Brain microvascular endothelial cell (primary cell): ENCODE measurements at regions not wholly inside any gene's neighbourhood (a gene's known extent, or its start where the extent isn't known, plus 50 kb on each side); places are given as distances from the start of the nearest gene placed in this dataset.

Experiments used
- DNase-seq: peaks from one replicate; pipeline ENCODE4 v3.0.0-alpha.2; 2020
- H3K27ac ChIP-seq: fragments of 250-450 bp; sonication (Bioruptor Pico); 2 replicates; pipeline ENCODE4 v1.5.1; 2020; ENCODE audit warnings: mild to moderate bottlenecking, moderate library complexity
- H3K27me3 ChIP-seq: fragments of 250-450 bp; sonication (Bioruptor Pico); replicated peaks from 2 replicates; pipeline ENCODE4 v1.5.1; 2020; ENCODE audit warnings: mild to moderate bottlenecking
- H3K36me3 ChIP-seq: fragments of 250-450 bp; sonication (Bioruptor Pico); replicated peaks from 2 replicates; pipeline ENCODE4 v1.5.1; 2020; ENCODE audit warnings: mild to moderate bottlenecking
- H3K4me3 ChIP-seq: 2 replicates; pipeline ENCODE4 v1.5.1; 2011; ENCODE audit warnings: low read depth, mild to moderate bottlenecking, control low read depth, low read length, moderate library complexity
- in situ Hi-C: cut with HindIII; loops from 2 replicates; pipeline ENCODE4 v1.10.0; 2017; ENCODE audit warnings: low sequenced_read_pairs, low pct_ligation_motif_present
- TF ChIP-seq, protein P1 (sequence below): IDR thresholded peaks from 2 replicates; pipeline ENCODE4 v1.5.1; 2011; ENCODE audit warnings: low read depth, mild to moderate bottlenecking, moderate library complexity, low read length, control low read depth, inconsistent platforms; ENCODE audit errors: missing control alignments

DNA sequence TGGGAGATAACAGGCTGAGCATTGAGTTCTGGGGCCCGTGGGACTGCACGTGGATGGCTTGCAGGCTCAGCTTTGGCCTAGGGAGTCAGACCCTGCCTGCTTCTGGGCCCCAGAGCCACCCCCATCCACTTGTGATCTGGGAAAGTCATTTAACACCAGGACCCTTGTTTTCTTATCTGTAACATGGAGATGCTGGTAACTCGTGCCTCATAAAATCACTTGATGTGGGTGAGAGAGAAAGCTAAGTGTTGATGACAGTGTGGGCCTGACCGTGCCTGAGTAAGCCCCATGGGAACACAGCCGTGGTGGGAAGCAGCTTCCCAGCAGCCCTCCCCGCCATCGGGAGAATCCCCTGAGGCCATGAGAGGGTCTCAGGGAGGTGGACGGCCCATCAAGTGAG lies 378.1 kb downstream of the GABRB3 start:
- no peaks in the 10 kb centered on the region for H3K27me3 ChIP-seq
- in situ Hi-C loops: no loop called here
- TF ChIP-seq, protein P1, sequence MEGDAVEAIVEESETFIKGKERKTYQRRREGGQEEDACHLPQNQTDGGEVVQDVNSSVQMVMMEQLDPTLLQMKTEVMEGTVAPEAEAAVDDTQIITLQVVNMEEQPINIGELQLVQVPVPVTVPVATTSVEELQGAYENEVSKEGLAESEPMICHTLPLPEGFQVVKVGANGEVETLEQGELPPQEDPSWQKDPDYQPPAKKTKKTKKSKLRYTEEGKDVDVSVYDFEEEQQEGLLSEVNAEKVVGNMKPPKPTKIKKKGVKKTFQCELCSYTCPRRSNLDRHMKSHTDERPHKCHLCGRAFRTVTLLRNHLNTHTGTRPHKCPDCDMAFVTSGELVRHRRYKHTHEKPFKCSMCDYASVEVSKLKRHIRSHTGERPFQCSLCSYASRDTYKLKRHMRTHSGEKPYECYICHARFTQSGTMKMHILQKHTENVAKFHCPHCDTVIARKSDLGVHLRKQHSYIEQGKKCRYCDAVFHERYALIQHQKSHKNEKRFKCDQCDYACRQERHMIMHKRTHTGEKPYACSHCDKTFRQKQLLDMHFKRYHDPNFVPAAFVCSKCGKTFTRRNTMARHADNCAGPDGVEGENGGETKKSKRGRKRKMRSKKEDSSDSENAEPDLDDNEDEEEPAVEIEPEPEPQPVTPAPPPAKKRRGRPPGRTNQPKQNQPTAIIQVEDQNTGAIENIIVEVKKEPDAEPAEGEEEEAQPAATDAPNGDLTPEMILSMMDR: no peak
- H3K27ac ChIP-seq: no peak overlapping the region
- H3K36me3 ChIP-seq: no peaks in the 10 kb centered on the region
- H3K4me3 ChIP-seq: no peak overlapping the region
- no peak for DNase-seq

DNA sequence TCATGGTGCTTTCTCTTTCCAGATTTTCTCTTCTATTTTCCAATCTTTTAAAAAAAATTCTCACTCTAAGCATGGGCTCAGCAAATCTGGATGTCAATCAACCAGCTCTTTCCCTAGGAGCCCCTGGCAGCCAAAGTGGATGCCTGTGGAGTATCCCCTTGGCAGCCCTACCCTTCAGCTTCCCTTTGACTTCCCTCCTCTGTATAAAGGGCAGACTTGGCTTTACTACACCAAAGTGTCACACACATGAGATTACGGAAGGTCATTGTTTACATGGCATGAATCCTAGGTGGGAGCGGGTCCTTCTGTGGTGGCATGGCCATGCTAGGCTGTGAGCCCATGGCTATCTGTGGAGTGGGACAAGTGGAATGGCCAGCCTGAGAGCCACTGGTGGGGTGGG lies 379.9 kb downstream of the GABRB3 start:
- no peaks in the 10 kb centered on the region for H3K27me3 ChIP-seq
- no peak overlapping the region for H3K27ac ChIP-seq
- in situ Hi-C loops: no loop called here
- no peak overlapping the region for H3K4me3 ChIP-seq
- TF ChIP-seq, protein P1: no peak
- H3K36me3 ChIP-seq: no peaks in the 10 kb centered on the region
- no peak for DNase-seq

DNA sequence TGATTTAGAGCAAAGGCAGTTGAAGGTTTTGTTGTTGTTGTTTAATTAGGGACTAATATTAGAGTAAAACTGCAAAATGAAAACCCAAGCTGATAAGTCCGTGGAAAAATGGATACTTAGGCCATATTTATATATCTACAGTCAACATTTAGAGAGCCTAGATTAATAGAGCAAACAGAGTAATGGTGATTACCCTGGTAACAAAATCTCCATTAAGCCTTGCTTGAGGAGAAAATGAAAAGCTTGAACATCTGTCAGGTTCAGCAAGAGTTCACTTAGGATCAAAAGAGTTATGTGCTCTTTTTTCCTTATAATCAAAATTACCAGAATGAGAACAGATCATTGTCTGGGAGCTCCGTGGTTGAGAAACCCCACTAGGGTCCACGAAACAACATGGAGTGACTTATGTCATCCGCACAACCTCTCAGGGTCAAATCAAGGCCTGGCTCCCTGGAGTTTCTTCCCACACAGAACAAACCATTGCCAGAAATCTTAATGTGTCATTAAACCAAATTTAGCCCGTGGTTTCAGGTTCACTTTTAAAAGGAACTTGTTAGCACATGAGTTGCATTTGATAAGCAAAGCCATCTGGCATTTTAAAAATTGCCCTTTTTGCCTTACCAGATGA lies 381.2 kb downstream of the GABRB3 start:
- Histone ChIP-seq H3K4me3 (no peak overlapping the region), H3K27ac (no peak overlapping the region), H3K27me3 (no peaks in the 10 kb centered on the region), H3K36me3 (no peaks in the 10 kb centered on the region)
- in situ Hi-C loops: no loop called here
- TF ChIP-seq, protein P1: no peak
- DNase-seq: no peak

- no peak overlapping the region for H3K4me3 ChIP-seq
- no peaks in the 10 kb centered on the region for H3K27me3 ChIP-seq
- in situ Hi-C loops: no loop called here
- no peak for DNase-seq
- no peak overlapping the region for H3K27ac ChIP-seq
- H3K36me3 ChIP-seq: no peaks in the 10 kb centered on the region
- TF ChIP-seq, protein P1: no peak
Measured at GRCh38 chr15:26382444-26383072, 390.3 kb downstream of the GABRB3 start.

GRCh38 chr15:26378304-26378703 lies 394.6 kb downstream of the GABRB3 start:
- TF ChIP-seq, protein P1: no peak
- Histone ChIP-seq H3K36me3 (no peaks in the 10 kb centered on the region), H3K27ac (no peak overlapping the region), H3K4me3 (no peak overlapping the region), H3K27me3 (no peaks in the 10 kb centered on the region)
- DNase-seq: no peak
- in situ Hi-C loops: no loop called here

GRCh38 chr15:26376243-26376642 lies 396.6 kb downstream of the GABRB3 start:
- Histone ChIP-seq H3K4me3 (no peak overlapping the region), H3K36me3 (no peaks in the 10 kb centered on the region), H3K27ac (no peak overlapping the region), H3K27me3 (no peaks in the 10 kb centered on the region)
- in situ Hi-C loops: no loop called here
- TF ChIP-seq, protein P1: no peak
- DNase-seq: no peak
